MG63 (cell line): ENCODE measurements at regions not wholly inside any gene's neighbourhood (a gene's known extent, or its start where the extent isn't known, plus 50 kb on each side); places are given as distances from the start of the nearest gene placed in this dataset.
A peak's percentile ranks its signal among the peaks of the same experiment; 100 is the strongest.

Experiments used
- DNase-seq: peaks from one replicate; pipeline ENCODE4 v3.0.0-alpha.2; 2020
- H3K27me3 ChIP-seq: fragments of 250-450 bp; sonication (Bioruptor Pico); 2 replicates; pipeline ENCODE4 v1.5.1; 2020; ENCODE audit warnings: mild to moderate bottlenecking, moderate library complexity
- H3K36me3 ChIP-seq: fragments of 250-450 bp; sonication (Bioruptor Pico); 2 replicates; pipeline ENCODE4 v1.5.1; 2020; ENCODE audit warnings: mild to moderate bottlenecking, moderate library complexity
- H3K4me3 ChIP-seq: fragments of 250-450 bp; sonication (Bioruptor Pico); 2 replicates; pipeline ENCODE4 v1.5.1; 2020; ENCODE audit warnings: mild to moderate bottlenecking, moderate library complexity
- H3K9me3 ChIP-seq: fragments of 250-450 bp; sonication (Bioruptor Pico); 2 replicates; pipeline ENCODE4 v1.5.1; 2020; ENCODE audit warnings: mild to moderate bottlenecking, moderate library complexity

GRCh38 chr13:72198967-72199560 is 332.1 kb upstream of the DACH1 start:
- Histone ChIP-seq H3K36me3 (no peaks in the 10 kb centered on the region), H3K4me3 (no peak overlapping the region), H3K27me3 (no peaks in the 10 kb centered on the region), H3K9me3 (no peaks in the 10 kb centered on the region)
- DNase-seq: no peak

GRCh38 chr13:72198042-72198441 is 331.0 kb upstream of the DACH1 start:
- Histone ChIP-seq H3K27me3 (no peaks in the 10 kb centered on the region), H3K9me3 (no peaks in the 10 kb centered on the region), H3K4me3 (no peak overlapping the region), H3K36me3 (no peaks in the 10 kb centered on the region)
- DNase-seq: no peak

GRCh38 chr13:72195044-72195704 is 328.2 kb upstream of the DACH1 start:
- Histone ChIP-seq H3K4me3 (no peak overlapping the region), H3K36me3 (no peaks in the 10 kb centered on the region), H3K9me3 (no peaks in the 10 kb centered on the region), H3K27me3 (no peaks in the 10 kb centered on the region; the same call in 1 of the 2 replicates)
- no peak for DNase-seq

- DNase-seq: no peak
- Histone ChIP-seq H3K27me3 (no peaks in the 10 kb centered on the region; the same call in 1 of the 2 replicates), H3K4me3 (no peak overlapping the region), H3K9me3 (no peaks in the 10 kb centered on the region), H3K36me3 (no peaks in the 10 kb centered on the region)
These were observed 327.5 kb upstream of the DACH1 start for GRCh38 chr13:72194523-72194922.

- DNase-seq: no peak
- no peaks in the 10 kb centered on the region; the same call in 1 of the 2 replicates for H3K27me3 ChIP-seq
- H3K4me3 ChIP-seq: no peak overlapping the region
- no peaks in the 10 kb centered on the region for H3K36me3 ChIP-seq
- no peaks in the 10 kb centered on the region for H3K9me3 ChIP-seq
These were observed 319.9 kb upstream of the DACH1 start for GRCh38 chr13:72186730-72187422.

- no peak for DNase-seq
- Histone ChIP-seq H3K36me3 (no peaks in the 10 kb centered on the region), H3K4me3 (no peak overlapping the region), H3K27me3 (no peaks in the 10 kb centered on the region), H3K9me3 (no peaks in the 10 kb centered on the region)
These were observed 318.8 kb upstream of the DACH1 start for GRCh38 chr13:72185776-72186175.

GRCh38 chr13:72181661-72182060 is 314.7 kb upstream of the DACH1 start:
- DNase-seq: no peak
- no peak overlapping the region for H3K4me3 ChIP-seq
- no peaks in the 10 kb centered on the region for H3K36me3 ChIP-seq
- H3K9me3 ChIP-seq: no peaks in the 10 kb centered on the region
- no peaks in the 10 kb centered on the region for H3K27me3 ChIP-seq

GRCh38 chr13:72180253-72180952 is 313.4 kb upstream of the DACH1 start:
- Histone ChIP-seq H3K36me3 (no peaks in the 10 kb centered on the region), H3K9me3 (no peaks in the 10 kb centered on the region), H3K4me3 (no peak overlapping the region), H3K27me3 (no peaks in the 10 kb centered on the region)
- peak; percentile 5 for DNase-seq

GRCh38 chr13:72174549-72174948 is 307.5 kb upstream of the DACH1 start:
- H3K27me3 ChIP-seq: no peaks in the 10 kb centered on the region
- H3K36me3 ChIP-seq: no peaks in the 10 kb centered on the region
- no peaks in the 10 kb centered on the region for H3K9me3 ChIP-seq
- DNase-seq: no peak
- no peak overlapping the region for H3K4me3 ChIP-seq

GRCh38 chr13:72170571-72170970 is 303.6 kb upstream of the DACH1 start:
- Histone ChIP-seq H3K4me3 (no peak overlapping the region), H3K27me3 (no peaks in the 10 kb centered on the region), H3K9me3 (no peaks in the 10 kb centered on the region), H3K36me3 (no peaks in the 10 kb centered on the region)
- DNase-seq: no peak

GRCh38 chr13:72168126-72168855 is 301.3 kb upstream of the DACH1 start:
- no peak overlapping the region for H3K4me3 ChIP-seq
- no peaks in the 10 kb centered on the region for H3K27me3 ChIP-seq
- no peaks in the 10 kb centered on the region for H3K9me3 ChIP-seq

GRCh38 chr13:72166102-72166650 is 299.2 kb upstream of the DACH1 start:
- no peaks in the 10 kb centered on the region for H3K9me3 ChIP-seq
- H3K36me3 ChIP-seq: no peaks in the 10 kb centered on the region
- no peaks in the 10 kb centered on the region for H3K27me3 ChIP-seq
- no peak for DNase-seq
- no peak overlapping the region for H3K4me3 ChIP-seq

More at GRCh38 chr13:72168126-72168855, 301.3 kb upstream of the DACH1 start:
- H3K36me3 ChIP-seq: no peaks in the 10 kb centered on the region
- DNase-seq: no peak

- Histone ChIP-seq H3K4me3 (no peak overlapping the region), H3K36me3 (no peaks in the 10 kb centered on the region), H3K27me3 (no peaks in the 10 kb centered on the region), H3K9me3 (no peaks in the 10 kb centered on the region)
- DNase-seq: no peak
These were observed 298.3 kb upstream of the DACH1 start for GRCh38 chr13:72165276-72165675.

GRCh38 chr13:72164811-72165210 is 297.8 kb upstream of the DACH1 start:
- no peak for DNase-seq
- Histone ChIP-seq H3K36me3 (no peaks in the 10 kb centered on the region), H3K27me3 (no peaks in the 10 kb centered on the region), H3K4me3 (no peak overlapping the region), H3K9me3 (no peaks in the 10 kb centered on the region)

GRCh38 chr13:72163678-72164077 is 296.7 kb upstream of the DACH1 start:
- DNase-seq: no peak
- no peaks in the 10 kb centered on the region for H3K9me3 ChIP-seq

GRCh38 chr13:72160977-72161376 is 294.0 kb upstream of the DACH1 start:
- Histone ChIP-seq H3K9me3 (no peaks in the 10 kb centered on the region), H3K4me3 (no peak overlapping the region), H3K36me3 (no peaks in the 10 kb centered on the region), H3K27me3 (no peaks in the 10 kb centered on the region)
- DNase-seq: no peak

More at GRCh38 chr13:72163678-72164077, 296.7 kb upstream of the DACH1 start:
- Histone ChIP-seq H3K36me3 (no peaks in the 10 kb centered on the region), H3K27me3 (no peaks in the 10 kb centered on the region), H3K4me3 (no peak overlapping the region)
